Stimulated activated CD8-positive, alpha-beta memory T cell treated with anti-CD3 and anti-CD28 coated beads, Interleukin-4, amount 100 ng/mL, for 1 hour (primary cell): ENCODE measurements at regions not wholly inside any gene's neighbourhood (a gene's known extent, or its start where the extent isn't known, plus 50 kb on each side); places are given as distances from the start of the nearest gene placed in this dataset.
"Not testable (repeated sequence)": the region's sequence is repeated elsewhere in the genome, so short reads cannot be mapped to it uniquely, and the experiment has no call there.

Experiments
- DNase-seq, 2 donors: peaks; one replicate each; pipeline ENCODE4 v3.0.0-alpha.2; 2020; ENCODE audit warnings: low read depth in 2 of 2, low spot score in 1 of 2

- no peak for DNase-seq
Observed at GRCh38 chr7:121529003-121529402, 132.9 kb upstream of the FAM3C start.

GRCh38 chr7:121526210-121526609 lies 130.1 kb upstream of the FAM3C start:
- not testable (repeated sequence) for DNase-seq

- no peak for DNase-seq
Observed at GRCh38 chr7:121525155-121525819, 129.2 kb upstream of the FAM3C start.

- DNase-seq = no peak
Observed at GRCh38 chr7:121521711-121522400, 125.7 kb upstream of the FAM3C start.

- DNase-seq = no peak
Observed at GRCh38 chr7:121520911-121521310, 124.8 kb upstream of the FAM3C start.

GRCh38 chr7:121519548-121520521 lies 123.7 kb upstream of the FAM3C start:
- DNase-seq = no peak

GRCh38 chr7:121517591-121517990 lies 121.5 kb upstream of the FAM3C start:
- DNase-seq = no peak

GRCh38 chr7:121516821-121517220 lies 120.7 kb upstream of the FAM3C start:
- no peak for DNase-seq

GRCh38 chr7:121515630-121516401 lies 119.7 kb upstream of the FAM3C start:
- DNase-seq = no peak

- no peak for DNase-seq
Observed at GRCh38 chr7:121515229-121515628, 119.1 kb upstream of the FAM3C start.

GRCh38 chr7:121513105-121513504 lies 117.0 kb upstream of the FAM3C start:
- DNase-seq = no peak

GRCh38 chr7:121510858-121511482 lies 114.9 kb upstream of the FAM3C start:
- no peak for DNase-seq

- DNase-seq = no peak
Observed at GRCh38 chr7:121510302-121510701, 114.2 kb upstream of the FAM3C start.

- DNase-seq = no peak
Observed at GRCh38 chr7:121505540-121506182, 109.6 kb upstream of the FAM3C start.

- DNase-seq = no peak
Observed at GRCh38 chr7:121505021-121505420, 108.9 kb upstream of the FAM3C start.

- no peak for DNase-seq
Observed at GRCh38 chr7:121504482-121504881, 108.4 kb upstream of the FAM3C start.

GRCh38 chr7:121503730-121504129 lies 107.6 kb upstream of the FAM3C start:
- no peak for DNase-seq

- DNase-seq = no peak
Observed at GRCh38 chr7:121503039-121503438, 106.9 kb upstream of the FAM3C start.

GRCh38 chr7:121501566-121501965 lies 105.5 kb upstream of the FAM3C start:
- no peak for DNase-seq
